ENCODE measurements at regions not wholly inside any gene's neighbourhood (a gene's known extent, or its start where the extent isn't known, plus 50 kb on each side); places are given as distances from the start of the nearest gene placed in this dataset.

DNA sequence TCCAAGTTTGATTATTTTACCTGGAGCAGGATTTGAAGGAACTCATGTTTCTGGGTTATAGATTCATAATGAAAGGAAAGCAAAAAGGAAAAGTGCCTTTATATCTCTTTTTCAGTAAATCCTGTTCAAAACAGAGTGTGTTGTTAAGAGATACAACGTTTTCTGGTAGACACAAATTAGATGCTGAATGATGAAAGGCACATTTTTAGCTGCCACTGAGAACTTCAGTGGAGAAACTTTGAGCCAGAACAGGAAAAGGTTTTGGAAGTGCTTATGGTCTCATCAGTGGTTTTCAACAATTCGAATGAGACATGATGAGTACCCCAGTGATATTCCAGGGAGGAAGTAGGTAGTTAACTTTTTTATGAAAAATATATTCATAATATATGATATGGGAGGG lies 338.0 kb upstream of the C1orf87 start:
- H3K4me3 ChIP-seq (ENCODE audit: low read depth, low read length) = no peak overlapping the region
- H3K36me3 ChIP-seq (ENCODE audit: insufficient read depth) = no peaks in the 10 kb centered on the region
- no peak for DNase-seq (ENCODE audit: extremely low spot score)
- 42% methylated on average over 2 of the region's 2 CpGs for WGBS
- no peaks in the 10 kb centered on the region for H3K4me1 ChIP-seq (ENCODE audit: insufficient read depth)
- H3K27ac ChIP-seq (ENCODE audit: low read depth) = no peak overlapping the region

DNA sequence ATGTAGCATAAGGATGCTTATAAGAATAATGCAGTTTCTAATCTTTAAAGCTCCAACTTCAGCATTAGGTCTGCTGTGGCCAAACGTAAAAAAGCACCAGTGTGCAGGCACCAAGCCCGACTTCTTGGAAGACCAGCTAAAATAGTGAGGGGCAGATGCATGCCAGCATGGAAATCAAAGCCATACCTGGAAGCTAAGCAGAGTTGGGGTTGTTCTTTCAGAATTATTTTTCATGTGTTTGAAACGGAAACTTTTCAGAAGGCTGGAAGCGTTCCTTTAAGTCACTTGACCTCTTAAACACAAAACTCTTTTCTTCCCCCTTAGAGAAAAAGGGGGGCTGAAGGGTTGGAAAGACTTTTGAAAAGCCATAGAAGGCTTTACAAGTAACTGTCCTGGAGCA lies 329.2 kb upstream of the C1orf87 start:
- DNase-seq (ENCODE audit: extremely low spot score) = no peak
- Histone ChIP-seq H3K4me1 (ENCODE audit: insufficient read depth) (no peaks in the 10 kb centered on the region), H3K4me3 (ENCODE audit: low read depth, low read length) (no peak overlapping the region), H3K36me3 (ENCODE audit: insufficient read depth) (no peaks in the 10 kb centered on the region), H3K27ac (ENCODE audit: low read depth) (no peak overlapping the region)
- 35% methylated on average over 4 of the region's 4 CpGs for WGBS

DNA sequence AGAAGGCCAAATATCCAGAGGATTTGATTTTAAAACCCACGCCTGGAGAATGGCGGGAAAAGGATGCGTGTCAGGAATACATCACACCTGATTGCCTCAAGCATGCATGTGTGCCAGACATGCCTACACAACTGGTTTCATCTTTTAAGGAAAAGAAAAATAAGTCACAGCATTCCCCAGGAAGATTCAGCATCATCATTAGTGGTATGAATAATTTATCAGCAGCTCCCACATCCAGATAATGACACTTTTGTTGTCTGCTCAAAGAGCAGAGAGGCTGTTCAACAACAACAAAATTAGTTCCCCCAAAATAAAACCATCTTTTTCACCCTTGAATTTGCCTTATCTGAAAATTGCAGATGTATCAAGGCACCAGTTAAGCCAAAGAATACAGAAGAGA lies 328.6 kb upstream of the C1orf87 start:
- H3K36me3 ChIP-seq (ENCODE audit: insufficient read depth) = no peaks in the 10 kb centered on the region
- no peak for DNase-seq (ENCODE audit: extremely low spot score)
- no peak overlapping the region for H3K27ac ChIP-seq (ENCODE audit: low read depth)
- H3K4me3 ChIP-seq (ENCODE audit: low read depth, low read length) = no peak overlapping the region
- no peaks in the 10 kb centered on the region for H3K4me1 ChIP-seq (ENCODE audit: insufficient read depth)
- WGBS = 85% methylated on average over 3 of the region's 3 CpGs

DNA sequence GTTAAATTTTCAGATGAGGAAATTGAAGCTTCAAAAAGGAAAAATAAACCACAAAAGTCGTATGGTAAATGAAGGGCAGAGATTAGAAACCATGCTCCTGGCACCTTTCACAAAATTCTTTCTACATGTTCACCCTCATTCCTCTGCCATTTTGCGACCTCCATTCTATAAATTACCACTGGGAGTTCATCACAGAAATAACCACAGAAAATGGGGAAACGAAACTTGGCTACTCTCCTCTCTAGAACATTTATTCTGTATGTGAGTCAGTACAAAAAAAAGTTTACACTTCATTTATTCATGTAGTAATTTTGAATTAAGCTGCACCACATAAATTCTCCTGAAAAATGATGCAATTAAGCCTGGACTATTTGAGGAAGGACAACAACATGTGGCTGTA lies 320.9 kb upstream of the C1orf87 start:
- Histone ChIP-seq H3K36me3 (ENCODE audit: insufficient read depth) (no peaks in the 10 kb centered on the region), H3K4me1 (ENCODE audit: insufficient read depth) (no peaks in the 10 kb centered on the region), H3K27ac (ENCODE audit: low read depth) (no peak overlapping the region), H3K4me3 (ENCODE audit: low read depth, low read length) (no peak overlapping the region)
- DNase-seq (ENCODE audit: extremely low spot score) = no peak
- WGBS = 74% methylated on average over 3 of the region's 3 CpGs

DNA sequence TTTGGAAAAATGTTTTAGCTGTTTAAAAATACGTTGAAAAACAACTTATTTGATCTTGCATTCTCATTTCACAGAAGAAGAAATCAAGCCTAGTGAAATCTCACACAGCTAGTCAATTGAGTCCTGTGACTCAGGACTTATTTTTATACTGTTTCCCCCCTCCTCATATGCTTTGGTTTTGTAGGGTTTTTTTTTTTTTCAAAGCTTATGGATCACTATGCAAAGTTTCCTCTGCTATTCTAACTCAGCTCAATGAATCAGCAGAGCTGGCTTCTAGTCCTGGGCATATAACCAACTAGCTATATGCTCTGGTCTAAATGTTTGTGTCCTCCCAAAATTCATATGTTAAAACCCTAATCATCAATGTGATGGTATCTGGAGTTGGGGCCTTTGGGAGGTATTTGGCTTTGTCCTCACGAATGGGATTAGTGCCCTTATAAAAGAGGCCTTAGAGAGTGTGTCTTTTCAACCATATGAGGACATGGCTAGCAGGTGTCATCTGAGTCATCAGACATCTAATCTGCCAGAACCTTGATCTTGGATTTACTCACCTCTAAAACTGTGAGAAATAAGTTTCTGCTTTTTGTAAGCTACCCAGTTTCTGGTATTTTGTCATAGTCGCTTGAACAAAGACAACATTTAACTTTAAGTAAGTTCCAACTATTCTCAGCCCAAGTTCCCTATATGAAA lies 317.2 kb upstream of the C1orf87 start:
- 69% methylated on average over 3 of the region's 3 CpGs for WGBS
- Histone ChIP-seq H3K4me3 (ENCODE audit: low read depth, low read length) (no peak overlapping the region), H3K36me3 (ENCODE audit: insufficient read depth) (no peaks in the 10 kb centered on the region), H3K4me1 (ENCODE audit: insufficient read depth) (no peaks in the 10 kb centered on the region), H3K27ac (ENCODE audit: low read depth) (no peak overlapping the region)
- DNase-seq (ENCODE audit: extremely low spot score) = no peak

- no peak overlapping the region for H3K27ac ChIP-seq (ENCODE audit: low read depth)
- H3K4me3 ChIP-seq (ENCODE audit: low read depth, low read length) = no peak overlapping the region
- 42% methylated on average over 7 of the region's 7 CpGs for WGBS
- H3K36me3 ChIP-seq (ENCODE audit: insufficient read depth) = no peaks in the 10 kb centered on the region
- no peak for DNase-seq (ENCODE audit: extremely low spot score)
- no peaks in the 10 kb centered on the region for H3K4me1 ChIP-seq (ENCODE audit: insufficient read depth)
Measured at GRCh38 chr1:60388092-60388987, 314.8 kb upstream of the C1orf87 start.

- DNase-seq (ENCODE audit: extremely low spot score) = no peak
- H3K4me1 ChIP-seq (ENCODE audit: insufficient read depth) = no peaks in the 10 kb centered on the region
- 89% methylated on average over 2 of the region's 2 CpGs for WGBS
- H3K4me3 ChIP-seq (ENCODE audit: low read depth, low read length) = no peak overlapping the region
- H3K27ac ChIP-seq (ENCODE audit: low read depth) = no peak overlapping the region
- no peaks in the 10 kb centered on the region for H3K36me3 ChIP-seq (ENCODE audit: insufficient read depth)
Measured at GRCh38 chr1:60387175-60387574, 313.6 kb upstream of the C1orf87 start.

DNA sequence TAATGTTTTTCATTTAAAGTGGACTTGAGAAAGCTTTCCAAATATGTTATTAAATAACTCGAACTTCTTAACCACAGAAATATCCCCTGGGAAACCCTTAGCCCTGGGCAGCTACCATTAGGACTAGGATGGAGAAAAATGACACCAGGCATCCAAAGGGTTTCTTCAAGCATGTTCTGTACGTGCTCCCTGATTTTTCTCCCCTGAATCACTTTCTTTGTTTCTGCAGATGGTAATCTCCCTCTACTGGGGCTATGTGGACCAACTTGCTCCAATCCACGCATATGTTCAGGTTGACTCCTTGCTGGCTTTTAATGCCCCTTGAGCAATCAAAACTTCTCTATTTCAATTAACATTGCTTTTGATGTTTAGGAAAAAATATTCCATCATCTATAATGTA lies 312.7 kb upstream of the C1orf87 start:
- no peak overlapping the region for H3K4me3 ChIP-seq (ENCODE audit: low read depth, low read length)
- no peak overlapping the region for H3K27ac ChIP-seq (ENCODE audit: low read depth)
- no peak for DNase-seq (ENCODE audit: extremely low spot score)
- H3K36me3 ChIP-seq (ENCODE audit: insufficient read depth) = no peaks in the 10 kb centered on the region
- 60% methylated on average over 3 of the region's 3 CpGs for WGBS
- no peaks in the 10 kb centered on the region for H3K4me1 ChIP-seq (ENCODE audit: insufficient read depth)

DNA sequence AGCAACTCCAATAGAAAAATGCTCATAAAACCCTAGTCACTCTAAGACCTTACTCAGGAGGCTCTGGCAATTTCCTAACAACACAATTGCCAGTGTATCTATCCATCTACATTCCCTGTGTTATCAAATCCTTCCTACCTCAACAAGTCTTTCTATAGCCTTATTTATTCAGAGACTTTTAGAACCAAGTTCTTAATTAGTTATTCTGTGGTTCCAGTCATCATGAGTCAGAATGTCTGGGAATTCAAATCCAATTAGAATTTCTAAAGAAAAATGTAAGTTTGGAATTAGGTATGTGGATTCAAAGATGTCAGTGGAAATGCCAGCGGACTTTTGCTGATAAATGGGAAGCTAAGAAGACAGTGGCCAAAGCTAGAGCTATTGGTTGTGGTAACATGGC lies 302.6 kb upstream of the C1orf87 start:
- Histone ChIP-seq H3K4me3 (ENCODE audit: low read depth, low read length) (no peak overlapping the region), H3K27ac (ENCODE audit: low read depth) (no peak overlapping the region), H3K36me3 (ENCODE audit: insufficient read depth) (no peaks in the 10 kb centered on the region), H3K4me1 (ENCODE audit: insufficient read depth) (no peaks in the 10 kb centered on the region)
- no peak for DNase-seq (ENCODE audit: extremely low spot score)
- WGBS = 94% methylated on average over 1 of the region's 1 CpG

DNA sequence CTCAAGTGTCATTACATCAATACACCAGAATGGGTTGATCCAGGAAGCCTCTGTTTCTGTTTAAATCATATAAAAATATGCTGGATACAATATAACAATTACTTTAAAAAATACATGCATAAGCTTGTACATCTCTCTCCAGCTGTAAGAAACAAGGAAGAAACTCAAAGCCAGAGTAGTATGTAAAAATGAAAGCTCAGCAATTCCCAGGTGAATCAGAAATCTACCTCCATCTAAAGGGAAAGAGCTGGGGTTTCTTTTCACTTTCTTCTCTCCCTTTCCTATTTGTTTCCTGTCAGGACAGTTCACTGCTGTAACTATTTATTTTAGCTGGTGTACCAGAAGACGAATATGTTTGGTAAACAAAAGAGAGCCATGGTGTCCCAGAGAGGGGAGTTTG lies 301.0 kb upstream of the C1orf87 start:
- DNase-seq (ENCODE audit: extremely low spot score) = no peak
- WGBS = 40% methylated on average over 1 of the region's 1 CpG
- H3K4me3 ChIP-seq (ENCODE audit: low read depth, low read length) = no peak overlapping the region
- H3K27ac ChIP-seq (ENCODE audit: low read depth) = no peak overlapping the region
- no peaks in the 10 kb centered on the region for H3K36me3 ChIP-seq (ENCODE audit: insufficient read depth)
- no peaks in the 10 kb centered on the region for H3K4me1 ChIP-seq (ENCODE audit: insufficient read depth)

- no peak overlapping the region for H3K27ac ChIP-seq (ENCODE audit: low read depth)
- DNase-seq (ENCODE audit: extremely low spot score) = no peak
- H3K36me3 ChIP-seq (ENCODE audit: insufficient read depth) = no peaks in the 10 kb centered on the region
- H3K4me1 ChIP-seq (ENCODE audit: insufficient read depth) = no peaks in the 10 kb centered on the region
- H3K4me3 ChIP-seq (ENCODE audit: low read depth, low read length) = no peak overlapping the region
- 38% methylated on average over 7 of the region's 7 CpGs for WGBS
Measured at GRCh38 chr1:60367532-60367931, 294.0 kb upstream of the C1orf87 start.

DNA sequence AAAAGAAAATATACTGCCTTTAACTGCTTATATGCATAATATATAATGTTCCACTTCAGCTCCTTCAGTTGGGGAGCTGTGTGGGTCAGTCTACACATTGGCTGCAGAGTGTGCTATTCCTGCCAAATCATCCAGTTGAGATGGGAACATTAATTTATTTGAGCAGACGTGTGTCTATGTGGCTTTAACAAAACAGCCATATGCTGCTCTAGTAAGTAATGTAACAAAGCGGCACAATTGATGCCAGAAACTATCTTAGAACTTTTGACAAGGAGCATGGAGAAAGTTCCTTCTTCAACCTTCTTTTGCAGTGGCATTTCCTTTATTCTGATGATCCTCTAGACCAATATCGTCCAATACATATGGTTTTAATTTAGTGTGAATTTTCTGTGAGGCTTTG lies 285.9 kb upstream of the C1orf87 start:
- Histone ChIP-seq H3K36me3 (ENCODE audit: insufficient read depth) (no peaks in the 10 kb centered on the region), H3K4me3 (ENCODE audit: low read depth, low read length) (no peak overlapping the region), H3K4me1 (ENCODE audit: insufficient read depth) (no peaks in the 10 kb centered on the region), H3K27ac (ENCODE audit: low read depth) (no peak overlapping the region)
- no peak for DNase-seq (ENCODE audit: extremely low spot score)
- 54% methylated on average over 3 of the region's 3 CpGs for WGBS

GRCh38 chr1:60350531-60350930 lies 277.0 kb upstream of the C1orf87 start:
- H3K4me3 ChIP-seq (ENCODE audit: low read depth, low read length) = no peak overlapping the region
- no peaks in the 10 kb centered on the region for H3K36me3 ChIP-seq (ENCODE audit: insufficient read depth)
- DNase-seq (ENCODE audit: extremely low spot score) = no peak
- H3K27ac ChIP-seq (ENCODE audit: low read depth) = no peak overlapping the region
- no peaks in the 10 kb centered on the region for H3K4me1 ChIP-seq (ENCODE audit: insufficient read depth)

DNA sequence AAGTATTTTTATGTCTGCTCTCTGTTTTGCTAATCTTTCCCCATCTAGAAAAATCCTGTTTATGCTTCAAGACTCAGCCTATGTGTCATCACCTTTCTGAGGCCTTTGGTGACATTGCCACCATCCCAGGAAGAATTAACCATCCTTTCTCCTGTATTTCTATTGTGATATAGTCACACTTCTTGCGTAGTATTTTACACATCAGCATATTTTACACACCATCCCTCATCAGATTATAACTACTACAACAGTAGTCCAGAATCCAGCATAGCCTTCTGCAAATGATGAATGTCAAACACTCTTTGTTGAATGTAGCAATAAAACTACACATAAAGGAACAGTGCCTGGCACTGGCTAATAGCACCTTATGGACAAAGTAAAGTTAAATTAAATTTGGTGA lies 275.3 kb upstream of the C1orf87 start:
- Histone ChIP-seq H3K27ac (ENCODE audit: low read depth) (no peak overlapping the region), H3K4me3 (ENCODE audit: low read depth, low read length) (no peak overlapping the region), H3K4me1 (ENCODE audit: insufficient read depth) (no peaks in the 10 kb centered on the region), H3K36me3 (ENCODE audit: insufficient read depth) (no peaks in the 10 kb centered on the region)
- 92% methylated on average over 1 of the region's 1 CpG for WGBS
- DNase-seq (ENCODE audit: extremely low spot score) = no peak
